ENCODE measurements at regions not wholly inside any gene's neighbourhood (a gene's known extent, or its start where the extent isn't known, plus 50 kb on each side); places are given as distances from the start of the nearest gene placed in this dataset.

DNA sequence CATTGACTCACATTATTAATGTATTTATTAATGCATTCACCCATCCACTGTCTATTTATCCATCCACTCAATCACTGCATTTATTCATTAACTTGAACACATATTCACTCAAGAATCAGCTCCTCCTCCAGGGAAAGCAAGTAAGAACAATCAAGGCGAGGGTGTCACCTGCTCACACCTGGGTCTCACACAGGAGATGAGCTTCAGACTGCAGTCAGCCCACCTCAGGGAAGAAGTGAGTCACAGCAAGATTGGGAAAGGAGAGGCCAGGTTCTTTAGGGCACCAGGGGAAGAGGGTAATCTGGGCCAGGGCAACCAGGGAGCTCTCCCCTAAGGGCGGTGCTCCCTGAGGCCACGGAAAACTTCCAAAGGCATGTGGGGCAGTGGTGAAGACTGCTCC, 367.3 kb downstream of the BCL11B start:
- no peak overlapping the region for H3K4me3 ChIP-seq (ENCODE audit: control insufficient read depth, low read depth, low read length)
- no peak for DNase-seq (ENCODE audit: low read depth)
- TF ChIP-seq, protein P1, sequence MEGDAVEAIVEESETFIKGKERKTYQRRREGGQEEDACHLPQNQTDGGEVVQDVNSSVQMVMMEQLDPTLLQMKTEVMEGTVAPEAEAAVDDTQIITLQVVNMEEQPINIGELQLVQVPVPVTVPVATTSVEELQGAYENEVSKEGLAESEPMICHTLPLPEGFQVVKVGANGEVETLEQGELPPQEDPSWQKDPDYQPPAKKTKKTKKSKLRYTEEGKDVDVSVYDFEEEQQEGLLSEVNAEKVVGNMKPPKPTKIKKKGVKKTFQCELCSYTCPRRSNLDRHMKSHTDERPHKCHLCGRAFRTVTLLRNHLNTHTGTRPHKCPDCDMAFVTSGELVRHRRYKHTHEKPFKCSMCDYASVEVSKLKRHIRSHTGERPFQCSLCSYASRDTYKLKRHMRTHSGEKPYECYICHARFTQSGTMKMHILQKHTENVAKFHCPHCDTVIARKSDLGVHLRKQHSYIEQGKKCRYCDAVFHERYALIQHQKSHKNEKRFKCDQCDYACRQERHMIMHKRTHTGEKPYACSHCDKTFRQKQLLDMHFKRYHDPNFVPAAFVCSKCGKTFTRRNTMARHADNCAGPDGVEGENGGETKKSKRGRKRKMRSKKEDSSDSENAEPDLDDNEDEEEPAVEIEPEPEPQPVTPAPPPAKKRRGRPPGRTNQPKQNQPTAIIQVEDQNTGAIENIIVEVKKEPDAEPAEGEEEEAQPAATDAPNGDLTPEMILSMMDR (IDR thresholded peaks at IDR 0.05; ENCODE audit: control insufficient read depth, insufficient read depth, low read depth, low read length, missing control alignments), result no peak

DNA sequence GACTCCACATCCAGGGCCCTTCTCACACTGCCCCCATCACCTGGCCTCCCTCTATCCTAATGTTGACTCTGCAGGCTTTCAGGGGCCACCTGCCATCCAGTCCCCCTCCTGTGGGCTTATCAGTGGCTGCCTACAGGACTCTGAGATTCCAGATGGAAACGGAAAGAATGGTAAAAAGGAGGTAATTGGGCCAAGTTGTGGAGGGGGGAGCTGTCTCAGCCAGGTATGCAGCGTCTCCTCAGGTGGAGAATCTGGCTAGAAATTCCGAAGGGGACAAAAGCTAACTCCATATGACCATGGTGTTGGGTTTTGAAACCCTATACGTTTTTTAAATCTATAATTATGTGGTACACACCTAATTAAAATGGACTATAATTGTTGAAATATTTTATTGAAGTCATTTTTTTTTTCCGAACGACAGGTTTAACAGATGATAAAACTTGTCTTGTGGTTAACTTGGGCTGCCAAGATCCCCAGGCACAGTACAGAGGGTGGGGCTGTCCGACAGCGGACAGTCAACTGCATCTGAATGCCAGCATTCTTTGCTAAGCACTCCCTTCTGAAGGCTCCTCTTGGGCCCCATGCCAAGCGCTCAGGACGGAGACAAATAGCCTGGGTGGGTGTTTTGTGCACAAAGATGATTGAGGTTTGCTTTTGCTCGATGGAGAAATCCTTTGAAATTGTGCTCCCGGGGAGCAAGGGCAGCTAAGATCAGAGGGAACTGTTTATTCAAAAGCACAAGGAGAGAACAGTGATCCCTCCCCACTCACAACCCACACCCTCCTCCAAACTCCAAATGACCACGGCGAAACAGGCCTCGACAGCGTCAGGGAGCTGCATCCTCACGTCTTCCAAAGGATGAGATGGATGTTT, 365.6 kb downstream of the BCL11B start:
- TF ChIP-seq, protein P1 (IDR thresholded peaks at IDR 0.05; ENCODE audit: control insufficient read depth, insufficient read depth, low read depth, low read length, missing control alignments), result no peak
- no peak for DNase-seq (ENCODE audit: low read depth)
- H3K4me3 ChIP-seq (ENCODE audit: control insufficient read depth, low read depth, low read length), result no peak overlapping the region

DNA sequence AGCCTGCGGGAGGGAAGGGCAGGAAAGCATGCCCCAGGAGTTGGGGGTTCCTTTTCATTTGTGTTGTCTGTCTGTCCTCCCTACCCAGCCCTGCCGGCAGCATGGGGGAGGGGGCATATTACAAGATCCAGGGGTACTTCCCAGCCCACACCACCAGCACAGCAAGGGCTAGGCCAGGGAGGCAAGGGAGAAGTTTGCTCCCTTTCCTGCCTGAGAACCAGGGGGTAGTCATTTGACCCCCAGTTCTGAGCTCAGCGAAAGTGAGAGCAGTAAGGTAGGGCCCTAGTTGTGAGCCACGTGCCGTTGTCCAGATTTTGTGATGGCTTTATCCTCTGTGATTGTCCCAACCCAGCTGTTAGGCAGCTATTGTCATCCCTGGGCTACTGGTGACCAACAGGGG, 364.7 kb downstream of the BCL11B start:
- H3K4me3 ChIP-seq (ENCODE audit: control insufficient read depth, low read depth, low read length), result no peak overlapping the region
- TF ChIP-seq, protein P1 (IDR thresholded peaks at IDR 0.05; ENCODE audit: control insufficient read depth, insufficient read depth, low read depth, low read length, missing control alignments), result no peak
- DNase-seq (ENCODE audit: low read depth), result no peak

DNA sequence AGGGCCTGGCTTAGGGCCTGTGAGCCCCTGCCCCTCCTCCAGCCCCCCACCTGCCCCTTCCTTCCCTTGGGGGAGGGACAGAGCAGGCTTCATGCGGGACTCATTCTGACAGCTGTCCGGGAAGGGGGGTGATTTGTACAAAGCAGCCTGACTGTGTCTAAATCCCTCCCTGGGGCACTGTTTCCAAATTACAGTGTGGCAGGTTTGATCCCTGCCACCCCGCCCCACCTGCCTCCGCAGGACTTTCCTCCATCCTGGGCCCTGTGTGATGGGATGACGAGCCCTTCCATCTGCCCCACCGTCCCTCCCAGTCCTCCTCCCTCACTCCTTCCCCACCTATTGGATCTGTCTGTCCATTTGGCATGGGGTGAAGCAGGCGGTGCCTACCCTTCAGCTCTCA, 363.9 kb downstream of the BCL11B start:
- no peak overlapping the region for H3K4me3 ChIP-seq (ENCODE audit: control insufficient read depth, low read depth, low read length)
- DNase-seq (ENCODE audit: low read depth), result no peak
- TF ChIP-seq, protein P1 (IDR thresholded peaks at IDR 0.05; ENCODE audit: control insufficient read depth, insufficient read depth, low read depth, low read length, missing control alignments), result no peak

DNA sequence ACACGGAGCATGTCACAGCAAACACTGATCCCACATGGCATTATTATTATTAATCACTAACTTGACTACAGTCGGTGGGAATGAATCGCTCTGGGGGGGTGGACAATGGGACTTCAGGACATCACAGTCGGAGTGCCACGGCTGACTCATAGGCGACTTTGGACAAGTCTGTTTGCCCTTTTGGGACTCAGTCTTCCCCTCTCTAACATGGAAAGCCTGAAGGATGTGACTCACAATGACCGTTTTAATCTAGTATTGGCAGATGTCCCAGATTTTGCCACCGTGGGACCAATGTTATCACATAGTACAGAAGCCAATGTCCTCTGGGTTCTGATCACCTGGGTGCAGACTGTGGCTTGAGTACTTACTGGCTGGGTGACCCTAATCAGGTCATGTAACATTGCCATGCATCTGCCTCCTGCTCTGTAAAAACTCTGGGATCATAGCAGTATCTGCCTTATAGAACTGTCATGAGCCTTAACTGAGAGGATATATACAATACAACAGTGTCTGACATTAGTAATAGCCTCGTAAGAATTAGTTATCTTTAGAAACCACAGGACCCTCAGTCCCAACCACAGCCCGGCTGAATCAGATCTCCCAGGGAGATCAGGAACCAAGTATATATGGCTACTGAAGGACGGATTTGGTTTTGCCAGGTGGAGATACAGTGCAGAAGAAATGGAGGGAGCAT, 362.6 kb downstream of the BCL11B start:
- TF ChIP-seq, protein P1 (IDR thresholded peaks at IDR 0.05; ENCODE audit: control insufficient read depth, insufficient read depth, low read depth, low read length, missing control alignments), result no peak
- DNase-seq (ENCODE audit: low read depth), result no peak
- H3K4me3 ChIP-seq (ENCODE audit: control insufficient read depth, low read depth, low read length), result no peak overlapping the region

DNA sequence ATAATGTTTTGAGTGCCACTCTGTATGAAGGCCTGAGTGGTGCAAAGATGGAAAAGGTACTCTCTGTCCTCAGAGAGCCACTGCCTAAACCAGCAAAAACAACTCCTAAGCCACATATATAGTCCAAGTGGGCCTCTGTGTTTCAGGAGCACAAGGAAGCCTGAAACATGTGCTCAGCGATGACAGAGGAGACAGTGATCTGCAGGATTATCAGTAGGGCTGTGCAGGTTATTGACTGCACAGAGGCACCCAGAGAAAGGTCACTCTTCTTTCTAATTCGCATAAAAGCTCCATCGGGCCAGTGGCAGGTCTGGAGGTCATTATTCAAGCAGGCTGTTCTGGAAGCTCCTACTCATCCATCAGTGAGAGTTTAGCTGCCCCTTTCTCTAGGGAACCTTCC, 361.9 kb downstream of the BCL11B start:
- no peak for DNase-seq (ENCODE audit: low read depth)
- H3K4me3 ChIP-seq (ENCODE audit: control insufficient read depth, low read depth, low read length), result no peak overlapping the region
- TF ChIP-seq, protein P1 (IDR thresholded peaks at IDR 0.05; ENCODE audit: control insufficient read depth, insufficient read depth, low read depth, low read length, missing control alignments), result no peak

Measured in AG09309 (cell line).